Trophoblast cell (in vitro differentiated cells and primary cell): ENCODE measurements at regions not wholly inside any gene's neighbourhood (a gene's known extent, or its start where the extent isn't known, plus 50 kb on each side); places are given as distances from the start of the nearest gene placed in this dataset.
"Not testable (repeated sequence)": the region's sequence is repeated elsewhere in the genome, so short reads cannot be mapped to it uniquely, and the experiment has no call there.

ENCODE experiments used
- DNase-seq, 2 donors: peaks; one replicate each; pipeline ENCODE4 v3.0.0-alpha.2; 2016
- H2AFZ ChIP-seq: 2 replicates; pipeline ENCODE4 v1.6.1; 2013; ENCODE audit warnings: low read length, moderate library complexity, mild to moderate bottlenecking; ENCODE audit not compliant: insufficient read depth, poor library complexity
- H2AK5ac ChIP-seq: 2 replicates; pipeline ENCODE4 v1.6.1; 2013; ENCODE audit warnings: mild to moderate bottlenecking, low read length
- H2BK120ac ChIP-seq: 2 replicates; pipeline ENCODE4 v1.6.1; 2013; ENCODE audit warnings: low read length, mild to moderate bottlenecking, moderate library complexity; ENCODE audit not compliant: insufficient read depth, poor library complexity
- H2BK12ac ChIP-seq: 2 replicates; pipeline ENCODE4 v1.6.1; 2013; ENCODE audit warnings: mild to moderate bottlenecking, low read length, moderate library complexity
- H2BK5ac ChIP-seq: 2 replicates; pipeline ENCODE4 v1.6.1; 2013; ENCODE audit warnings: low read length, low read depth, moderate library complexity, mild to moderate bottlenecking; ENCODE audit not compliant: poor library complexity
- H3K14ac ChIP-seq: 2 replicates; pipeline ENCODE4 v1.6.1; 2013; ENCODE audit warnings: mild to moderate bottlenecking, low read length
- H3K18ac ChIP-seq: 2 replicates; pipeline ENCODE4 v1.6.1; 2013; ENCODE audit warnings: mild to moderate bottlenecking, low read length
- H3K23ac ChIP-seq: 2 replicates; pipeline ENCODE4 v1.6.1; 2013; ENCODE audit warnings: low read length
- H3K27ac ChIP-seq: 2 replicates; pipeline ENCODE4 v1.5.1; 2013; ENCODE audit warnings: low read depth, mild to moderate bottlenecking, inconsistent platforms, low read length, moderate library complexity
- H3K27me3 ChIP-seq: 2 replicates; pipeline ENCODE4 v1.6.1; 2013; ENCODE audit warnings: inconsistent platforms, mild to moderate bottlenecking, low read length, moderate library complexity; ENCODE audit not compliant: insufficient read depth
- H3K36me3 ChIP-seq, 2 experiments: 1 replicate in 1 of 2; 2 replicates in 1 of 2; pipeline ENCODE4 v1.6.1; 2013; ENCODE audit warnings: low read length in 2 of 2, mild to moderate bottlenecking in 2 of 2, moderate library complexity in 1 of 2; ENCODE audit not compliant: insufficient read depth in 2 of 2, control insufficient read depth in 1 of 2
- H3K4ac ChIP-seq: 2 replicates; pipeline ENCODE4 v1.6.1; 2013; ENCODE audit warnings: low read depth, mild to moderate bottlenecking, low read length, moderate library complexity
- H3K4me1 ChIP-seq, 2 experiments: 1 replicate in 1 of 2; 2 replicates in 1 of 2; pipeline ENCODE4 v1.6.1; 2013; ENCODE audit warnings: low read length in 2 of 2, mild to moderate bottlenecking in 2 of 2, moderate library complexity in 1 of 2; ENCODE audit not compliant: insufficient read depth in 2 of 2, control insufficient read depth in 1 of 2
- H3K4me2 ChIP-seq: 2 replicates; pipeline ENCODE4 v1.6.1; 2013; ENCODE audit warnings: inconsistent platforms, mild to moderate bottlenecking, low read length, moderate library complexity
- H3K4me3 ChIP-seq: 2 replicates; pipeline ENCODE4 v1.5.1; 2013; ENCODE audit warnings: mild to moderate bottlenecking, low read depth, low read length, inconsistent platforms
- H3K79me1 ChIP-seq: one replicate; pipeline ENCODE4 v1.6.1; 2013; ENCODE audit warnings: low read length
- H3K79me2 ChIP-seq: 2 replicates; pipeline ENCODE4 v1.6.1; 2013; ENCODE audit warnings: low read length, mild to moderate bottlenecking; ENCODE audit not compliant: control insufficient read depth, insufficient read depth, poor library complexity
- H3K9ac ChIP-seq: 2 replicates; pipeline ENCODE4 v1.6.1; 2013; ENCODE audit warnings: mild to moderate bottlenecking, low read length
- H3K9me3 ChIP-seq: 2 replicates; pipeline ENCODE4 v1.6.1; 2013; ENCODE audit warnings: low read depth, mild to moderate bottlenecking, control low read depth, inconsistent platforms, low read length; ENCODE audit not compliant: insufficient read depth
- H4K12ac ChIP-seq: 2 replicates; pipeline ENCODE4 v1.6.1; 2013; ENCODE audit warnings: low read depth, mild to moderate bottlenecking, low read length, moderate library complexity
- H4K8ac ChIP-seq: 2 replicates; pipeline ENCODE4 v1.6.1; 2013; ENCODE audit warnings: low read depth, mild to moderate bottlenecking, low read length, moderate library complexity
- H4K91ac ChIP-seq: one replicate; pipeline ENCODE4 v1.6.1; 2013; ENCODE audit warnings: low read depth, mild to moderate bottlenecking, low read length, moderate library complexity
- WGBS: extraction: QIAGEN DNeasy Blood & Tissue Kit; methylation state at CpG from one replicate; pipeline ENCODE4 v1.1.7; 2013; ENCODE audit warnings: missing lambda C conversion rate; ENCODE audit not compliant: insufficient read length, insufficient coverage; ENCODE audit errors: extremely low coverage; 5-methylcytosine and 5-hydroxymethylcytosine counted together

DNA sequence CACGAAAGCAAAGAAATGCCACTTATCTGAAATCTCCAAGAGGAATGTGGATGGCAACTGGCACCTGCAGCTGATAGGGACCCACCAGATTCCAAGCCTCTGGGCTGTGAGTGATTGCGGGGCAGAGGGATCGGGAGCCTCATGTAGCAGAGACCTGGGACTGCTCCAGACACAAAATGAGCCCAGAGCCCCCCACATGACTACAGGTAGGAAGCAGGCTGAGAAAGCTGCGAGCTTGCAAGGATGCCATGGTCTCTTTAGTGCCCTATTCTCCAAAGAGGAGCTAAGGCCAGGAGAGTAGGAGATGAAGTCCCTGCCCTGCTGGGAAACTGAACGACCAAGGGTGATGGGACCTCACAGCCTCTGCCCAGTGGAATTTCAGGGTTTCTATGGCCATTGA is 305.4 kb upstream of the CHRNA7 start:
- H2BK120ac ChIP-seq, H3K27me3 ChIP-seq, H3K27ac ChIP-seq, H3K4ac ChIP-seq, H3K14ac ChIP-seq, H2BK12ac ChIP-seq, H3K9me3 ChIP-seq, H3K79me2 ChIP-seq, H3K18ac ChIP-seq, H4K8ac ChIP-seq, H2AK5ac ChIP-seq, H3K4me2 ChIP-seq, H2AFZ ChIP-seq, H3K9ac ChIP-seq, DNase-seq, H3K4me1 ChIP-seq, H2BK5ac ChIP-seq, H3K79me1 ChIP-seq, H3K36me3 ChIP-seq, H3K23ac ChIP-seq, H4K91ac ChIP-seq, H4K12ac ChIP-seq, H3K4me3 ChIP-seq: not testable (repeated sequence)
- no CpG with 5 or more reads among the region's 5 CpGs for WGBS

DNA sequence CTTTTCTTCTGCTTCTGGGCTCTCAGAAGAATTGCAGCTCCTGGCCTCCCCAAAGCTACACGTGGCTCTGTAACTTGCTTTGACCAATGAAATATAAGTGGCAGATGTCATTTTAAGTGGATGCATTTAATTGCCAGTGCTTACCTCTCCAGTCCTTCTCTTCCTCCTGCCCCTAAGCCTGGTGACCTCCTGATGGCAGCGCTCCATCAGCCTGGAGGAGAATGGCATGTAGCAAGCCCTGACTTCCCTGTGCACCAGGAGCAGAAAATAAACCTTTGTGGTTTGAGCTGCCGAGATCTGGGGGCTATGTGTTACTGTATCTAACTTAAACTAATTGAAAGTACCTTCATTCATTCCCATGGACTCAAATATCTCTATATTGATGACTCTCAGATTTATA is 304.7 kb upstream of the CHRNA7 start:
- H4K8ac ChIP-seq, H3K79me2 ChIP-seq, H3K23ac ChIP-seq, H2BK12ac ChIP-seq, H2AFZ ChIP-seq, H3K36me3 ChIP-seq, H2BK5ac ChIP-seq, H3K79me1 ChIP-seq, H2AK5ac ChIP-seq, H3K14ac ChIP-seq, H3K4me2 ChIP-seq, H3K4me3 ChIP-seq, DNase-seq, H3K4me1 ChIP-seq, H3K4ac ChIP-seq, H3K9me3 ChIP-seq, H3K27me3 ChIP-seq, H3K9ac ChIP-seq, H3K27ac ChIP-seq, H4K91ac ChIP-seq, H4K12ac ChIP-seq, H3K18ac ChIP-seq, H2BK120ac ChIP-seq: not testable (repeated sequence)
- no CpG with 5 or more reads among the region's 3 CpGs for WGBS

DNA sequence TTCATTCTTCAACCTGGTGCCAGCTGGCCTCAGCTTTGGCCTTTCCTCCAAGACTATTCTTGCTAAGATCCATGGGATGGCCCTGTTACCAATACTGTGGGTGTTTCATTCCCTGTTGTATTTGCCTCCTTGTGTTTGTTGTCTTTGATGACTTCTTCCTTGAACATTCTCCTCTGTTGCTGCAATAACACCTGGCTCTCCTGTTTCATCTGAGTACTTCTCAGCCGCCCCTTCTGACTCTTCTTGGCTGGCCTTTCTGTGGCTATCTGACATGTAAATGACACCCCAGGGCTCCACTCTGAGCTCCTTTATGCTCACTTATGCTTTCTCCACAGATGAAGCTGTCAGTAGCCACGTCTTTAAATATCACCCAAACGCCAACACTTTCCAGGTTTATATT is 302.7 kb upstream of the CHRNA7 start:
- H2AFZ ChIP-seq: no peak overlapping the region
- DNase-seq: no peak
- no peak overlapping the region for H3K4me3 ChIP-seq
- H3K79me2 ChIP-seq: no peaks in the 10 kb centered on the region
- H3K9me3 ChIP-seq: no peaks in the 10 kb centered on the region
- H4K8ac ChIP-seq: no peak overlapping the region
- H3K4me2 ChIP-seq: no peak overlapping the region
- no peak overlapping the region for H3K14ac ChIP-seq
- no peaks in the 10 kb centered on the region for H3K79me1 ChIP-seq
- H4K12ac ChIP-seq: no peak overlapping the region
- no peak overlapping the region for H3K18ac ChIP-seq
- no peak overlapping the region for H2BK120ac ChIP-seq
- no peaks in the 10 kb centered on the region for H3K27me3 ChIP-seq
- H3K27ac ChIP-seq: no peak overlapping the region
- no peak overlapping the region for H2BK12ac ChIP-seq
- no peak overlapping the region for H4K91ac ChIP-seq
- no peak overlapping the region for H3K9ac ChIP-seq
- no CpG with 5 or more reads among the region's 3 CpGs for WGBS
- no peak overlapping the region for H3K4ac ChIP-seq
- no peak overlapping the region for H2BK5ac ChIP-seq
- H3K36me3 ChIP-seq: no peaks in the 10 kb centered on the region
- no peaks in the 10 kb centered on the region for H3K4me1 ChIP-seq
- no peak overlapping the region for H3K23ac ChIP-seq
- no peak overlapping the region for H2AK5ac ChIP-seq

DNA sequence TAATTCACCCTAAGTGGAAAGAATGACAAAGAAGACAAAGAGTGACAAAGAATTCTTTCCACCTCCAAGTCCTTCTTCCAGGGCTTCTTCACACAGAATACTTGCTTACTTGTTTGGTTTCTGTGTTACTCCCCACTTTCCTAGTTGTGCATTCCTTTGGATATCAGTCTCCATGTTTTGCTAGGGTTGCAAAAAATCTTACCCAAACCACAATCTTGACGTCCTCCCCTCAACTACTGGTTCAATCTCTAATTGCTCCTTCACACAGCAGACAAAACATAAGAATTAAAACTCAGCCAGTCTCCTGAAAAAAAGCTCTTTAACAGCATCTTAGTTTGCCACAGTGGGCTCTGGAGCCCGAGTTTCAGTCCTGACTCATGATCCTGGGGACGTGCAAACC is 297.6 kb upstream of the CHRNA7 start:
- Histone ChIP-seq H3K23ac (no peak overlapping the region), H3K27me3 (no peaks in the 10 kb centered on the region), H4K91ac (no peak overlapping the region), H3K4me2 (no peak overlapping the region), H3K4me1 (no peaks in the 10 kb centered on the region), H4K8ac (no peak overlapping the region), H3K79me2 (no peaks in the 10 kb centered on the region), H2BK5ac (no peak overlapping the region), H2AFZ (no peak overlapping the region), H2BK120ac (no peak overlapping the region), H2AK5ac (no peak overlapping the region), H3K14ac (no peak overlapping the region), H3K4ac (no peak overlapping the region), H2BK12ac (no peak overlapping the region), H3K79me1 (no peaks in the 10 kb centered on the region), H3K27ac (no peak overlapping the region), H3K18ac (no peak overlapping the region), H3K9ac (no peak overlapping the region), H4K12ac (no peak overlapping the region), H3K4me3 (no peak overlapping the region), H3K9me3 (no peaks in the 10 kb centered on the region), H3K36me3 (no peaks in the 10 kb centered on the region)
- no CpG with 5 or more reads among the region's 3 CpGs for WGBS
- no peak for DNase-seq
